K562 (cell line): ENCODE measurements at regions not wholly inside any gene's neighbourhood (a gene's known extent, or its start where the extent isn't known, plus 50 kb on each side); places are given as distances from the start of the nearest gene placed in this dataset.
A peak's percentile ranks its signal among the peaks of the same experiment; 100 is the strongest.

ENCODE experiments used
- BCL6 ChIP-seq: fragments of 250-450 bp; sonication (Bioruptor Pico); IDR thresholded peaks from 2 replicates; pipeline ENCODE4 v1.4.0; 2020
- CBX3 ChIP-seq, 2 experiments: IDR thresholded peaks; 1 replicate in 1 of 2; 2 replicates in 1 of 2; pipeline ENCODE4 v1.6.1; 2012; ENCODE audit warnings: inconsistent platforms in 2 of 2, low read length in 2 of 2, borderline replicate concordance in 1 of 2, control low read depth in 1 of 2
- ESRRA ChIP-seq: fragments of 450-650 bp; IDR thresholded peaks from 2 replicates; pipeline ENCODE4 v1.6.1; 2014; ENCODE audit warnings: low read depth, mild to moderate bottlenecking, moderate library complexity, borderline replicate concordance
- PTRF ChIP-seq: fragments of 450-650 bp; IDR thresholded peaks from 2 replicates; pipeline ENCODE4 v1.6.1; 2016; ENCODE audit warnings: mild to moderate bottlenecking, missing genetic modification characterization, missing compliant biosample characterization
- RBFOX2 ChIP-seq: fragments of 200-400 bp; formaldehyde crosslinking; IDR thresholded peaks from 2 replicates; pipeline ENCODE4 v1.6.1; 2017; ENCODE audit warnings: low read depth, mild to moderate bottlenecking, low read length, moderate library complexity
- STAG1 ChIP-seq: sonication (generic); formaldehyde crosslinking; IDR thresholded peaks from 2 replicates; pipeline ENCODE4 v1.5.0; 2020; ENCODE audit warnings: missing genetic modification reagents, borderline replicate concordance
- ZNF23 ChIP-seq: fragments of 250-450 bp; sonication (Bioruptor Pico); IDR thresholded peaks from 2 replicates; pipeline ENCODE4 v1.4.0; 2020; ENCODE audit warnings: mild to moderate bottlenecking
- ZZZ3 ChIP-seq: fragments of 450-650 bp; IDR thresholded peaks from 2 replicates; pipeline ENCODE4 v1.6.1; 2016; ENCODE audit warnings: antibody characterized with exemption, mild to moderate bottlenecking, moderate library complexity
- TF ChIP-seq, protein P1 (sequence below), 2 experiments: fragments of 450-650 bp; formaldehyde crosslinking in 1 of 2; IDR thresholded peaks; 2 replicates each; pipeline versions ENCODE4 v1.4.0 to v1.6.1; 2014 to 2020; ENCODE audit warnings: mild to moderate bottlenecking in 2 of 2, borderline replicate concordance in 1 of 2, low read depth in 1 of 2
- TF ChIP-seq, protein P2 (sequence below): fragments of 250-450 bp; sonication (Bioruptor Pico); IDR thresholded peaks from 2 replicates; pipeline ENCODE4 v1.8.0; 2021; ENCODE audit warnings: mild to moderate bottlenecking, moderate library complexity
- TF ChIP-seq, protein P3 (sequence below): fragments of 450-650 bp; IDR thresholded peaks from 2 replicates; pipeline ENCODE4 v1.6.1; 2017; ENCODE audit warnings: mild to moderate bottlenecking, moderate library complexity
- TF ChIP-seq, protein P4 (sequence below): sonication (generic); formaldehyde crosslinking; IDR thresholded peaks from 2 replicates; pipeline ENCODE4 v1.8.0; 2022; ENCODE audit warnings: mild to moderate bottlenecking, missing genetic modification reagents
- TF ChIP-seq, protein P5 (sequence below): fragments of 450-650 bp; IDR thresholded peaks from 2 replicates; pipeline ENCODE4 v1.6.1; 2018; ENCODE audit not compliant: partially characterized antibody

DNA sequence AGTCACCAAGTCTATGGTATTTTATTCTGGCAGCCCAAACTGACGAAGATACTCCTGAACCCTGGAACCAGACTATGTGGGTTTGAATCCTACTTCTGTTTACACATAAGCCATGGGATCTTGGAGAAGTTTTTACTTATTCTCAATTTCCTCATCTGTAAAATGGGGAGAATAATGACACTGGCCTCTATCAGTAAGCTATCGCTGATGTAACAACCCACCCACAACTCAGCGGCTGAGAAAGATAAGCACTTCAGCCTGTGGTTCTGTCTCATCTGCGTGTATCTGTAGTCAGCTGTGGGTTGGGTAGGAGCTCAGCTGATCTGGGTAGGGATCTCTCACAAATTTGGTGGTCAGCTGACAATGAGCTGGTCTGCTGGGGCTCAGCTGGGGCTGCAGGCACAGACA lies 68.0 kb upstream of the ALX4 start (continued):
- TF ChIP-seq, protein P1, sequence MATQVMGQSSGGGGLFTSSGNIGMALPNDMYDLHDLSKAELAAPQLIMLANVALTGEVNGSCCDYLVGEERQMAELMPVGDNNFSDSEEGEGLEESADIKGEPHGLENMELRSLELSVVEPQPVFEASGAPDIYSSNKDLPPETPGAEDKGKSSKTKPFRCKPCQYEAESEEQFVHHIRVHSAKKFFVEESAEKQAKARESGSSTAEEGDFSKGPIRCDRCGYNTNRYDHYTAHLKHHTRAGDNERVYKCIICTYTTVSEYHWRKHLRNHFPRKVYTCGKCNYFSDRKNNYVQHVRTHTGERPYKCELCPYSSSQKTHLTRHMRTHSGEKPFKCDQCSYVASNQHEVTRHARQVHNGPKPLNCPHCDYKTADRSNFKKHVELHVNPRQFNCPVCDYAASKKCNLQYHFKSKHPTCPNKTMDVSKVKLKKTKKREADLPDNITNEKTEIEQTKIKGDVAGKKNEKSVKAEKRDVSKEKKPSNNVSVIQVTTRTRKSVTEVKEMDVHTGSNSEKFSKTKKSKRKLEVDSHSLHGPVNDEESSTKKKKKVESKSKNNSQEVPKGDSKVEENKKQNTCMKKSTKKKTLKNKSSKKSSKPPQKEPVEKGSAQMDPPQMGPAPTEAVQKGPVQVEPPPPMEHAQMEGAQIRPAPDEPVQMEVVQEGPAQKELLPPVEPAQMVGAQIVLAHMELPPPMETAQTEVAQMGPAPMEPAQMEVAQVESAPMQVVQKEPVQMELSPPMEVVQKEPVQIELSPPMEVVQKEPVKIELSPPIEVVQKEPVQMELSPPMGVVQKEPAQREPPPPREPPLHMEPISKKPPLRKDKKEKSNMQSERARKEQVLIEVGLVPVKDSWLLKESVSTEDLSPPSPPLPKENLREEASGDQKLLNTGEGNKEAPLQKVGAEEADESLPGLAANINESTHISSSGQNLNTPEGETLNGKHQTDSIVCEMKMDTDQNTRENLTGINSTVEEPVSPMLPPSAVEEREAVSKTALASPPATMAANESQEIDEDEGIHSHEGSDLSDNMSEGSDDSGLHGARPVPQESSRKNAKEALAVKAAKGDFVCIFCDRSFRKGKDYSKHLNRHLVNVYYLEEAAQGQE (IDR thresholded peaks at IDR 0.05; ENCODE audit: borderline replicate concordance), result no peak
- TF ChIP-seq, protein P1 (CRISPR knock-in tag; IDR thresholded peaks at IDR 0.05; ENCODE audit: low read depth), result no peak
- TF ChIP-seq ESRRA, result peak; percentile 60; the same call in 1 of the 2 replicates
- TF ChIP-seq PTRF (tag), result no peak
- TF ChIP-seq BCL6 (CRISPR knock-in tag), result no peak
- no peak for TF ChIP-seq ZZZ3
- 0 out of 3 replicates have a peak, but pooled peaks of 1 of the 2 experiments have one; percentile 17 for TF ChIP-seq CBX3 (IDR thresholded peaks at IDR 0.05; ENCODE audit: borderline replicate concordance in 1 of 2, low read length in 2 of 2)
- TF ChIP-seq STAG1 (CRISPR knock-in tag), result no peak
- TF ChIP-seq, protein P2, sequence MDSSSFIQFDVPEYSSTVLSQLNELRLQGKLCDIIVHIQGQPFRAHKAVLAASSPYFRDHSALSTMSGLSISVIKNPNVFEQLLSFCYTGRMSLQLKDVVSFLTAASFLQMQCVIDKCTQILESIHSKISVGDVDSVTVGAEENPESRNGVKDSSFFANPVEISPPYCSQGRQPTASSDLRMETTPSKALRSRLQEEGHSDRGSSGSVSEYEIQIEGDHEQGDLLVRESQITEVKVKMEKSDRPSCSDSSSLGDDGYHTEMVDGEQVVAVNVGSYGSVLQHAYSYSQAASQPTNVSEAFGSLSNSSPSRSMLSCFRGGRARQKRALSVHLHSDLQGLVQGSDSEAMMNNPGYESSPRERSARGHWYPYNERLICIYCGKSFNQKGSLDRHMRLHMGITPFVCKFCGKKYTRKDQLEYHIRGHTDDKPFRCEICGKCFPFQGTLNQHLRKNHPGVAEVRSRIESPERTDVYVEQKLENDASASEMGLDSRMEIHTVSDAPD (CRISPR knock-in tag), result no peak
- TF ChIP-seq, protein P3, sequence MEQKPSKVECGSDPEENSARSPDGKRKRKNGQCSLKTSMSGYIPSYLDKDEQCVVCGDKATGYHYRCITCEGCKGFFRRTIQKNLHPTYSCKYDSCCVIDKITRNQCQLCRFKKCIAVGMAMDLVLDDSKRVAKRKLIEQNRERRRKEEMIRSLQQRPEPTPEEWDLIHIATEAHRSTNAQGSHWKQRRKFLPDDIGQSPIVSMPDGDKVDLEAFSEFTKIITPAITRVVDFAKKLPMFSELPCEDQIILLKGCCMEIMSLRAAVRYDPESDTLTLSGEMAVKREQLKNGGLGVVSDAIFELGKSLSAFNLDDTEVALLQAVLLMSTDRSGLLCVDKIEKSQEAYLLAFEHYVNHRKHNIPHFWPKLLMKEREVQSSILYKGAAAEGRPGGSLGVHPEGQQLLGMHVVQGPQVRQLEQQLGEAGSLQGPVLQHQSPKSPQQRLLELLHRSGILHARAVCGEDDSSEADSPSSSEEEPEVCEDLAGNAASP, result no peak
- TF ChIP-seq, protein P4, sequence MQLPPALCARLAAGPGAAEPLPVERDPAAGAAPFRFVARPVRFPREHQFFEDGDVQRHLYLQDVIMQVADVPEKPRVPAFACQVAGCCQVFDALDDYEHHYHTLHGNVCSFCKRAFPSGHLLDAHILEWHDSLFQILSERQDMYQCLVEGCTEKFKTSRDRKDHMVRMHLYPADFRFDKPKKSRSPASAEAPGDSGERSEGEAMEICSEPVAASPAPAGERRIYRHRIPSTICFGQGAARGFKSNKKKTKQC (CRISPR knock-in tag), result no peak
- TF ChIP-seq, protein P5, sequence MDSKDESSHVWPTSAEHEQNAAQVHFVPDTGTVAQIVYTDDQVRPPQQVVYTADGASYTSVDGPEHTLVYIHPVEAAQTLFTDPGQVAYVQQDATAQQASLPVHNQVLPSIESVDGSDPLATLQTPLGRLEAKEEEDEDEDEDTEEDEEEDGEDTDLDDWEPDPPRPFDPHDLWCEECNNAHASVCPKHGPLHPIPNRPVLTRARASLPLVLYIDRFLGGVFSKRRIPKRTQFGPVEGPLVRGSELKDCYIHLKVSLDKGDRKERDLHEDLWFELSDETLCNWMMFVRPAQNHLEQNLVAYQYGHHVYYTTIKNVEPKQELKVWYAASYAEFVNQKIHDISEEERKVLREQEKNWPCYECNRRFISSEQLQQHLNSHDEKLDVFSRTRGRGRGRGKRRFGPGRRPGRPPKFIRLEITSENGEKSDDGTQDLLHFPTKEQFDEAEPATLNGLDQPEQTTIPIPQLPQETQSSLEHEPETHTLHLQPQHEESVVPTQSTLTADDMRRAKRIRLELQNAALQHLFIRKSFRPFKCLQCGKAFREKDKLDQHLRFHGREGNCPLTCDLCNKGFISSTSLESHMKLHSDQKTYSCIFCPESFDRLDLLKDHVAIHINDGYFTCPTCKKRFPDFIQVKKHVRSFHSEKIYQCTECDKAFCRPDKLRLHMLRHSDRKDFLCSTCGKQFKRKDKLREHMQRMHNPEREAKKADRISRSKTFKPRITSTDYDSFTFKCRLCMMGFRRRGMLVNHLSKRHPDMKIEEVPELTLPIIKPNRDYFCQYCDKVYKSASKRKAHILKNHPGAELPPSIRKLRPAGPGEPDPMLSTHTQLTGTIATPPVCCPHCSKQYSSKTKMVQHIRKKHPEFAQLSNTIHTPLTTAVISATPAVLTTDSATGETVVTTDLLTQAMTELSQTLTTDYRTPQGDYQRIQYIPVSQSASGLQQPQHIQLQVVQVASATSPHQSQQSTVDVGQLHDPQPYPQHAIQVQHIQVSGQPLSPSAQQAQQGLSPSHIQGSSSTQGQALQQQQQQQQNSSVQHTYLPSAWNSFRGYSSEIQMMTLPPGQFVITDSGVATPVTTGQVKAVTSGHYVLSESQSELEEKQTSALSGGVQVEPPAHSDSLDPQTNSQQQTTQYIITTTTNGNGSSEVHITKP, result no peak
- TF ChIP-seq ZNF23, result no peak
- TF ChIP-seq RBFOX2, result no peak
